Muscle layer of colon (tissue), 2 donors: ENCODE measurements at regions not wholly inside any gene's neighbourhood (a gene's known extent, or its start where the extent isn't known, plus 50 kb on each side); places are given as distances from the start of the nearest gene placed in this dataset.

Experiments
- H3K27ac ChIP-seq: one replicate; pipeline ENCODE4 v1.7.0; 2013; ENCODE audit warnings: low read depth, mild to moderate bottlenecking, low read length, moderate library complexity
- H3K27me3 ChIP-seq, 2 donors: one replicate each; pipeline ENCODE4 v1.7.0; 2013; ENCODE audit warnings: low read length in 2 of 2, mild to moderate bottlenecking in 2 of 2; ENCODE audit not compliant: insufficient read depth in 2 of 2, control insufficient read depth in 1 of 2
- H3K36me3 ChIP-seq: one replicate; pipeline ENCODE4 v1.7.0; 2013; ENCODE audit warnings: mild to moderate bottlenecking, low read length; ENCODE audit not compliant: insufficient read depth
- H3K4me1 ChIP-seq: one replicate; pipeline ENCODE4 v1.7.0; 2013; ENCODE audit warnings: mild to moderate bottlenecking, low read length; ENCODE audit not compliant: insufficient read depth
- H3K4me3 ChIP-seq, 2 donors: one replicate each; pipeline ENCODE4 v1.7.0; 2013; ENCODE audit warnings: low read length in 2 of 2, low read depth in 1 of 2, mild to moderate bottlenecking in 1 of 2, moderate library complexity in 1 of 2
- H3K9ac ChIP-seq: one replicate; pipeline ENCODE4 v1.7.0; 2013; ENCODE audit warnings: low read length
- H3K9me3 ChIP-seq: one replicate; pipeline ENCODE4 v1.7.0; 2013; ENCODE audit warnings: mild to moderate bottlenecking, low read length
- donor health status: abdominal sarcoma.
- donor health status: Adenocarcinoma of cecum.

DNA sequence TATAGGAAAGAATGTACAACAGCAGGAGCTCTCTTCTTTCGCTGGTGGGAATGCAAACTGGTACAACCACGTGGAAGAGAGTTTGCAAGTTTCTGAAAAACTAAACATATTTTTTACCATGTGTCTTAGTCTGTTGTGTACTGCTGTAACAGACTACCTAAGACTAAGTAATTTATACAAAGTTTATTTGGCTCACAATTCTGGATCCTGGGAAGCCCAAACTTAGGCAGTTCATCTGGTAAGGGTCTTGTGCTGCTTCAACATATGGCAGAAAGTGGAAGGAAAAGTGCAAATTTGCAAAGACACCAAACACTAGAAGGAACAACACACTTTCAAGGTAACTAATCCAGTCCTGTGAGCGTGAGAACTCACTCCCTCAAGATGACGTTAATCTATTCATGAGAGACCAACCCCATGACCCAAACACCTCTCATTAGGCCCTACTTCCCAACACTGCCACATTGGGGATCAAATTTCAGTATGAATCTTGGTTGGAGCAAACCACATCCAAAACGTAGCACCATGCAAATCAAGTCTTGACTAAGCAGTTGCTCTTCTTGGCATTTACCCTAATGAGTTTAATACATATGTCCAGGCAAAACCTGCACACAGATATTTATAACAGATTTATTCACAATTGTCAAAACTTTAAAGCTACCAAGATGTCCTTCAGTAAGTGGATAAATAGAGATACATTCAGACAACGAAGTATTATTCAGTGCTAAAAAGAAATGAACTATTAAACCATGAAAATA lies 481.9 kb upstream of the FOXG1 start:
- no peaks in the 10 kb centered on the region for H3K9me3 ChIP-seq
- no peaks in the 10 kb centered on the region for H3K4me1 ChIP-seq
- no peak overlapping the region for H3K27ac ChIP-seq
- no peaks in the 10 kb centered on the region for H3K36me3 ChIP-seq
- H3K9ac ChIP-seq, result no peak overlapping the region
- no peaks in the 10 kb centered on the region for H3K27me3 ChIP-seq
- no peak overlapping the region for H3K4me3 ChIP-seq

DNA sequence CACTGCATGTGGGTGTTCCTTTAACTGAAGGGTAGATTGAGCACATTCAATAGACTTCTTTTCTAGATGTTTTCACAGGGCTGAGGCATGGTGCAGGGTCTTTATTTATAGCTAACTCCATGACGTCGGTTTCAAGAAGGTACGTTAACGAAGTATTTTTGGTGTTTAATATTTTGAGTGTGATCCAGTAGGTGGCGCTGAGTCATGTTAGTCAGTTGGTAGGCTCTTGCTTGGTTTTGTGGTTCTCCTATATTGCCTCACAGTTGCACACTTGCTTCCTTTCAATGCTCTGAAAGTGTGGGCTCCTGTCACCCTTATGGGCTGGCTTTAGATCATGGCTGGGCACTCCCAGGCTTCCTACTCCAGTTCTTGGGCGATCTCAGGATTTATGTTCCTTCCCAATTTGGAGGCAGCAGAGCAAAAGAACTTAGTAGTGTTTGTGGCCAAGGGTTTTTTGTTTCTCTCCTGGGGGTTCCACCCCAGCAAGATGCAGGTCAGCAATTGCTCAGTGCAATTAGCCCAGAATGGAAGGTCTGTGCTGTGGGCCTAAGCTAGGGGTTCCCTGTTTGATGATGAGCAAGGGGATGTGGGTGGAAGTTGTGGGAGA lies 471.6 kb upstream of the FOXG1 start:
- H3K9ac ChIP-seq, result no peak overlapping the region
- H3K4me1 ChIP-seq, result no peaks in the 10 kb centered on the region
- no peak overlapping the region for H3K4me3 ChIP-seq
- no peaks in the 10 kb centered on the region for H3K36me3 ChIP-seq
- H3K27me3 ChIP-seq, result no peaks in the 10 kb centered on the region
- no peaks in the 10 kb centered on the region for H3K9me3 ChIP-seq
- no peak overlapping the region for H3K27ac ChIP-seq

DNA sequence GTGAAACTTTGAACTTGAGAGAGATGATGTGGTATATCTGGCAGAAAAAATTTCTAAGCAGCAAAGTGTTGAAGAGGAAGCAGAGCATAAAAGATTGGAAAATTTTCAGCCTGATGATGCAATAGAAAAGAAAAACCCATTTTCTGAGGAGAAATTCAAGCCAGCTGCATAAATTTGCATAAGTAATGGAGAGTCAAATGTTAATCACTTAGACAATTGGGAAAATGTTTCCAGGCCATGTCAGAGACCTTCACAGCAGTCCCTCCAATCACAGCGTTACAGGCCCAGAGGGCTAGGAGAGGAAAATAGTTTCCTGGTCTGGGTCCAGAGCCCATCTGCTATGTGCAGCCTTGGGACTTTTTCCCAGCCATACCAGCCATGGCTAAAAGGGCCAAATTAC lies 469.0 kb upstream of the FOXG1 start:
- Histone ChIP-seq H3K4me1 (no peaks in the 10 kb centered on the region), H3K27me3 (no peaks in the 10 kb centered on the region), H3K4me3 (no peak overlapping the region), H3K9me3 (no peaks in the 10 kb centered on the region), H3K9ac (no peak overlapping the region), H3K27ac (no peak overlapping the region), H3K36me3 (no peaks in the 10 kb centered on the region)

DNA sequence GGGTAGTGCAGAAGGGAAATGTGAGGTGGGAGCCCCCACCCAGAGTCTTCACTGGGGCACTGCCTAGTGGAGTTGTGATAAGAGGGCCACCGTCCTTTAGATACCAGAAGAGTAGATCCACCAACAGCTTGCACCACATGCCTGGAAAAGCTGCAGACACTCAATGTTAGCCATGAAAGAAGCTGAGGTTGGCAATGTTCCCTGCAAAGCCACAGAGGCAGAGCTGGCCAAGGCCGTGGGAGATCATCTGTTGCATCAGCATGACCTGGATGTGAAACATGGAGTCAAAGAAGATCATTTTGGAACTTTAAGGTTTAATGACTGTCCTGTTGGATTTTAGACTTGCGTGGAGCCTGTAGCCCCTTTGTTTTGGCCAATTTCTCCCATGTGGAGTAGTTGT lies 468.4 kb upstream of the FOXG1 start:
- Histone ChIP-seq H3K4me3 (no peak overlapping the region), H3K27me3 (no peaks in the 10 kb centered on the region), H3K4me1 (no peaks in the 10 kb centered on the region), H3K36me3 (no peaks in the 10 kb centered on the region), H3K27ac (no peak overlapping the region), H3K9ac (no peak overlapping the region), H3K9me3 (no peaks in the 10 kb centered on the region)

DNA sequence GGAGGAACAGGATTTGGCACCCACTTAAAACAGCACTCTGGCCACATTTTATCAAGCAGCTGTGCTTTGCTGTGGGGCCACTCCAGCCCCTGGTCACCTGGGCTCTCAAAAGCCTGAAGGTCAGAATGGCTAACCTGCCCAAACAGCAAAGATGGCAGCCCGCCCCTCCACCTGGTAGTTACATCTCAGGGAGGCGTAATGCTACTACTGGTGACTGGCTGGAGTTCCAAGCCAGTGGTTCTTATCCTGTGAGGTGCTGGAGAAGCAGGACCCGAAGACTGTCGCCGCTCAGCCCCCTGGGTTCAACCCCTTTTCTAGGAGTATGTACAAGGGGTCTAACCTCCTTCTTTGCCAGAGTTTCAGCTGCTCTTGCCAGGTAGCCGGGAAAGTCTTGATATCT lies 467.4 kb upstream of the FOXG1 start:
- Histone ChIP-seq H3K36me3 (no peaks in the 10 kb centered on the region), H3K27me3 (no peaks in the 10 kb centered on the region), H3K9me3 (no peaks in the 10 kb centered on the region), H3K27ac (no peak overlapping the region), H3K9ac (no peak overlapping the region), H3K4me3 (no peak overlapping the region), H3K4me1 (no peaks in the 10 kb centered on the region)

DNA sequence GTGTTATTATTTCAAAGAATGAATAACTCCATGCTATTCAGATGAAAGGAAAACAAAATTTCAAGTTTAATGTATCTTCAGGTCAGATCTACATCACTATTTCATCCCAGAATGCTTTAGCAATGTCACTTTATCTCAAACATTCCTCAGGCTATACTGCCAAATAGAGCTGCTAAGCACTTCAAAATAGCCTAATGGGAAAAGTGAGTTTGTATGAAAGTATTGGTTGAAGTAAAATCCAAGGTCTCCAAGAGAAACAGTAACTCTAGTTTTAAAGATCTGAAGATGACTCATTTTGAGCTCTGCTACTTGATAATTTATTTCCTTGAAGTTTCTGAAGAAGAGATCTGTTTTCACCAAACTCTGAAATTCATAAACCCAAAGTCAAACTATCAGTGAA lies 466.2 kb upstream of the FOXG1 start:
- H3K9me3 ChIP-seq, result no peaks in the 10 kb centered on the region
- no peak overlapping the region for H3K9ac ChIP-seq

DNA sequence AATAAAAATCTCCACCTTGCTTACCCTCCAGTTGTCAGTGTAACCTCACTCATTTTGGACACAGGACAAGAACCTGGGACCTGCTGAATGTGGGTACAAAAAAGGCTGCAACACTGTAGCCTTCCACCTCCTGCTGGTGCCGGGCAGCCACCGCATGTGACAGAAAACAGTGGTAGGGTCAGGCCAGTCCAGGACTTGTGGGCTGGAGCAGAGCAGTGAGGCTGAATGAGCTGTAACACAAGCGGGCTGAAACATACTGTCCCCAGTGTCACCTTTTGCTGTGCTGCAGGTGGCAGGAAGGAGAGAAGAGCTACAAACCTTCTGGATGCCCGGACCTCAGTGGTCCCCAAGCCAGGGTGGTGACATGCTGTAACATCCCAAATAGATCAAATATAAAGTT lies 465.4 kb upstream of the FOXG1 start:
- Histone ChIP-seq H3K9me3 (no peaks in the 10 kb centered on the region), H3K27me3 (no peaks in the 10 kb centered on the region), H3K9ac (no peak overlapping the region)

More for the DNA sequence above, 466.2 kb upstream of the FOXG1 start:
- no peaks in the 10 kb centered on the region for H3K4me1 ChIP-seq
- no peak overlapping the region for H3K4me3 ChIP-seq
- no peaks in the 10 kb centered on the region for H3K27me3 ChIP-seq
- no peak overlapping the region for H3K27ac ChIP-seq
- no peaks in the 10 kb centered on the region for H3K36me3 ChIP-seq

DNA sequence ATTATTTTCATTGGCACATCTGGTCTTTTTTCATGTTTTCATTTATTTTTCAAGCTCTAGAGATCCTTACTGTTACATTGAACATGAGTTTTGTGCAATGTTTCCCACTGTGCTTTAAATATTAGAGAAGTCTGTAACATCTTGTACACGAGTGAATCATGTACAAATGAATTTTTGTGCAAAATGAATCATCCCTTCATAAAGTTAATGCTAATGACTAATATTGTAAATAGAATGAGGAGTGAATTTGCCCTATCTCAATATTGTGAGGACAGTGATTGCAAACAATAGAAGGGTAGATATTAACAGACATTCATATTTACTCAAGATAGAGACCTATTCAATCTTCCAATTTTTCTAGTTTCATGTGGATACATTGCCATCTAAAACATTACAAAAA lies 463.3 kb upstream of the FOXG1 start:
- Histone ChIP-seq H3K4me3 (no peak overlapping the region), H3K9ac (no peak overlapping the region), H3K27ac (no peak overlapping the region)

More for the DNA sequence above, 465.4 kb upstream of the FOXG1 start:
- no peak overlapping the region for H3K27ac ChIP-seq
- H3K36me3 ChIP-seq, result no peaks in the 10 kb centered on the region
- no peaks in the 10 kb centered on the region for H3K4me1 ChIP-seq
- no peak overlapping the region for H3K4me3 ChIP-seq

DNA sequence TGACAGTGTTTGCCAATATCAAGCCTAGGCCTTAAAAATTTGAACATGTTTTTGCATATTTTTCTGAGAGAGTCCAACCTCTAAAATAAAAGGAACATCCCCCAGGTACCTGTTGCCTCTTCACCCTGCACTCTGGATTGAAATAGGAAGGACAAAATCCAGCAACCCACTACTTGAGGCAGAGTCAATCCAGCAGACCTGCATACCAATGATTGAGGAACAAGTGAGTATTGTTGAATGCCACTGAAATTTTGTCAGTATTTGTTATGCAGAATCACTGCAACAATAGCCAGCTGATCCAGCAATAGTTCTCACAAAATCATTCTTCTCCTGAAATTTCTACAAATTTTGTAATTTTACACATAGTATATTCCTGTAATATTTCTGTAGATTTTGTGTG lies 460.6 kb upstream of the FOXG1 start:
- Histone ChIP-seq H3K4me3 (no peak overlapping the region), H3K27ac (no peak overlapping the region), H3K4me1 (no peaks in the 10 kb centered on the region), H3K9me3 (no peaks in the 10 kb centered on the region), H3K27me3 (no peaks in the 10 kb centered on the region), H3K36me3 (no peaks in the 10 kb centered on the region), H3K9ac (no peak overlapping the region)

More for the DNA sequence above, 463.3 kb upstream of the FOXG1 start:
- Histone ChIP-seq H3K9me3 (no peaks in the 10 kb centered on the region), H3K36me3 (no peaks in the 10 kb centered on the region), H3K4me1 (no peaks in the 10 kb centered on the region), H3K27me3 (no peaks in the 10 kb centered on the region)

DNA sequence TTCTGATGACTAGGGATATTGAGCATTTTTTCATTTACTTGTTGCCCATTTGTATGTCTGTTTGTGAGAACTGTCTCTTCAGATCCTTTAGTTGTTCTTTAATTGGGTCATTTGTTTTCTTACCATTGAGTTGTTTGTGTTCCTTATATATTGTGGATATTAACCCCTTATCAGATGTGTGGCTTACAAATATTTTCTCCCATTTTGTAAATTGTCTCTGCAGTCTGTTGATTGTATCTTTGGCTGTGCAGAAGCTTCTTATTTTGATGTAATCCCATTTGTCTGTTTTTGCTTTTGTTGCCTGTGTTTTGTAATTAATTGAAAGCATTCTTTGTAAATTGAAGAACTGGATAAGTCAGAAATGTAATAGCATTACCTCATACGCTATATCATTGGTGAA lies 459.1 kb upstream of the FOXG1 start:
- H3K36me3 ChIP-seq, result no peaks in the 10 kb centered on the region
- no peaks in the 10 kb centered on the region for H3K4me1 ChIP-seq
- H3K4me3 ChIP-seq, result no peak overlapping the region
- H3K9me3 ChIP-seq, result no peaks in the 10 kb centered on the region
- H3K9ac ChIP-seq, result no peak overlapping the region
- H3K27ac ChIP-seq, result no peak overlapping the region
- H3K27me3 ChIP-seq, result no peaks in the 10 kb centered on the region

DNA sequence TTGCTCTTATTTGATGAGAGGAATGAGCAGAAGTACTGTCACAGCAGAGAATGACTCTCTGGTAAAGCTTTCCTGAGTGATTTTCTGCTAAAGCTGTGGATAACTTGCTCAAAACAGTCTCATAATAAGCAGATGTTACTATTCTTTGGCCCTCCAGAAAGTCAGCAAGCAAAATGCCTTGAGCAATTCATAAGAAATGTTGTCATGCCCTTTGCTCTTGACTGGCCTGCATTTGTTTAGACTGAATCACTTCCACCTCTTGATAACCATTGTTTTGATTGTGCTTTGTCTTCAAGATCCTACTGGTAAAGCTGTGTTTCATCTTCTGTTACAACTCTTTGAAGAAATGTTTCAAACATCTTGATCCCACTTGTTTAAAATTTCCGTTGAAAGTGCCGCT lies 457.9 kb upstream of the FOXG1 start:
- H3K27me3 ChIP-seq, result no peaks in the 10 kb centered on the region
- no peak overlapping the region for H3K9ac ChIP-seq
- no peak overlapping the region for H3K27ac ChIP-seq
- no peak overlapping the region for H3K4me3 ChIP-seq
- no peaks in the 10 kb centered on the region for H3K36me3 ChIP-seq
- H3K4me1 ChIP-seq, result no peaks in the 10 kb centered on the region
- no peaks in the 10 kb centered on the region for H3K9me3 ChIP-seq
